Natural killer cell (primary cell): ENCODE measurements at regions not wholly inside any gene's neighbourhood (a gene's known extent, or its start where the extent isn't known, plus 50 kb on each side); places are given as distances from the start of the nearest gene placed in this dataset.

Source experiments
- ATAC-seq, 3 donors: fragments of 150-1000 bp in 2 of 3; fragments of 200-7000 bp in 1 of 3; cut with Tn5 transposase; 1 replicate in 1 of 3; 2 replicates in 2 of 3; pipeline ENCODE4 v1.10.0; 2021; ENCODE audit warnings: mild to moderate bottlenecking in 2 of 3, moderate library complexity in 2 of 3
- DNase-seq, 2 donors: peaks; one replicate each; pipeline versions ENCODE4 v3.0.0 to v3.0.0-alpha.2; 2013 to 2021; ENCODE audit warnings: mixed read lengths in 1 of 2
- H3K27ac ChIP-seq: one replicate; pipeline ENCODE4 v1.5.1; 2013; ENCODE audit warnings: mild to moderate bottlenecking, low read length
- H3K27me3 ChIP-seq: one replicate; pipeline ENCODE4 v1.6.1; 2013; ENCODE audit warnings: low read length; ENCODE audit not compliant: control insufficient read depth, insufficient read depth
- H3K36me3 ChIP-seq: one replicate; pipeline ENCODE4 v1.6.1; 2013; ENCODE audit warnings: low read length; ENCODE audit not compliant: control insufficient read depth, insufficient read depth
- H3K4me1 ChIP-seq: one replicate; pipeline ENCODE4 v1.6.1; 2013; ENCODE audit warnings: low read length; ENCODE audit not compliant: control insufficient read depth, insufficient read depth
- H3K4me3 ChIP-seq: one replicate; pipeline ENCODE4 v1.5.1; 2013; ENCODE audit warnings: low read length
- H3K9me3 ChIP-seq: one replicate; pipeline ENCODE4 v1.6.1; 2013; ENCODE audit warnings: low read length; ENCODE audit not compliant: control insufficient read depth, insufficient read depth
- H3K27ac Mint-ChIP-seq, 2 donors: one replicate each; pipeline ENCODE4 v1.8.0; 2022; ENCODE audit warnings: mild to moderate bottlenecking in 2 of 2, mixed read lengths in 2 of 2, moderate library complexity in 1 of 2
- H3K27me3 Mint-ChIP-seq, 2 donors: one replicate each; pipeline ENCODE4 v1.8.0; 2022; ENCODE audit warnings: low read depth in 2 of 2, mixed read lengths in 2 of 2
- H3K36me3 Mint-ChIP-seq: one replicate; pipeline ENCODE4 v1.8.0; 2022; ENCODE audit warnings: mixed read lengths
- H3K4me1 Mint-ChIP-seq, 2 donors: one replicate each; pipeline ENCODE4 v1.8.0; 2022; ENCODE audit warnings: mixed read lengths in 2 of 2
- H3K4me3 Mint-ChIP-seq: one replicate; pipeline ENCODE4 v1.8.0; 2022; ENCODE audit warnings: mild to moderate bottlenecking, moderate library complexity, mixed read lengths
- H3K9me3 Mint-ChIP-seq, 2 donors: one replicate each; pipeline ENCODE4 v1.8.0; 2022; ENCODE audit warnings: mixed read lengths in 2 of 2
- WGBS: methylation state at CpG from one replicate; pipeline ENCODE4 v1.1.7; 2013; ENCODE audit warnings: missing lambda C conversion rate; ENCODE audit not compliant: insufficient coverage; 5-methylcytosine and 5-hydroxymethylcytosine counted together
- intact Hi-C: fragments of 100-400 bp; cut with micrococcal nuclease; formaldehyde crosslinking; loops from one replicate; pipeline ENCODE4 v1.14.2; 2022
- TF ChIP-seq, protein P1 (sequence below): fragments of 200-600 bp; IDR thresholded peaks from one replicate; pipeline ENCODE4 v1.8.0; 2022; ENCODE audit warnings: antibody characterized with exemption

DNA sequence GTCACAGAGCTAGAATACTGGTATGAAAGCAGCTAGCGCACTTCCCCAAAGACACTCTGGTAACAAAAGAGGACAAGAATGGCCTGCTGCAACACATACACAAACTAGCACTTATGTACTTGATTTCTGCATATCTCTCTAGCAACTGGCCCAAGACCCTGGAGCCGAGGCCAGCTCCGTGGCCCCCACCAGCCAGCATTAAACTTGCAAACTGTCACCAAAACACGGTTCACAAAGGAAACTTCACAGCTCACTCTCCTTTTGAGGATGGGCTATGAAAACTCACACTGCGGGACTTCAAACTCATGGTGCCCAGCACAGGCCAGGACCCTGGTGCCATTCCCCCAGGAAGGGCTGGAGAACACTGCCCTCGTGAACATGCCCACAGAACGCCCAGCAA, 115.9 kb upstream of the RPS6KA2 start:
- DNase-seq: no peak
- no peaks in the 10 kb centered on the region for H3K27me3 ChIP-seq
- Mint-ChIP-seq H3K36me3 (no peaks in the 10 kb centered on the region), H3K27ac (no peak overlapping the region), H3K4me3 (no peak overlapping the region), H3K4me1 (peaks cover 21 to 28% of the 10 kb centered on the region in 2 donors), H3K27me3 (no peaks in the 10 kb centered on the region), H3K9me3 (no peaks in the 10 kb centered on the region)
- TF ChIP-seq, protein P1, sequence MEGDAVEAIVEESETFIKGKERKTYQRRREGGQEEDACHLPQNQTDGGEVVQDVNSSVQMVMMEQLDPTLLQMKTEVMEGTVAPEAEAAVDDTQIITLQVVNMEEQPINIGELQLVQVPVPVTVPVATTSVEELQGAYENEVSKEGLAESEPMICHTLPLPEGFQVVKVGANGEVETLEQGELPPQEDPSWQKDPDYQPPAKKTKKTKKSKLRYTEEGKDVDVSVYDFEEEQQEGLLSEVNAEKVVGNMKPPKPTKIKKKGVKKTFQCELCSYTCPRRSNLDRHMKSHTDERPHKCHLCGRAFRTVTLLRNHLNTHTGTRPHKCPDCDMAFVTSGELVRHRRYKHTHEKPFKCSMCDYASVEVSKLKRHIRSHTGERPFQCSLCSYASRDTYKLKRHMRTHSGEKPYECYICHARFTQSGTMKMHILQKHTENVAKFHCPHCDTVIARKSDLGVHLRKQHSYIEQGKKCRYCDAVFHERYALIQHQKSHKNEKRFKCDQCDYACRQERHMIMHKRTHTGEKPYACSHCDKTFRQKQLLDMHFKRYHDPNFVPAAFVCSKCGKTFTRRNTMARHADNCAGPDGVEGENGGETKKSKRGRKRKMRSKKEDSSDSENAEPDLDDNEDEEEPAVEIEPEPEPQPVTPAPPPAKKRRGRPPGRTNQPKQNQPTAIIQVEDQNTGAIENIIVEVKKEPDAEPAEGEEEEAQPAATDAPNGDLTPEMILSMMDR: no peak
- no peaks in the 10 kb centered on the region for H3K36me3 ChIP-seq
- H3K27ac ChIP-seq: no peak overlapping the region
- peaks cover 33% of the 10 kb centered on the region for H3K4me1 ChIP-seq
- ATAC-seq: no peak
- no peaks in the 10 kb centered on the region for H3K9me3 ChIP-seq
- intact Hi-C loops: no loop called here
- no peak overlapping the region for H3K4me3 ChIP-seq
- 86% methylated on average over 7 of the region's 7 CpGs for WGBS

DNA sequence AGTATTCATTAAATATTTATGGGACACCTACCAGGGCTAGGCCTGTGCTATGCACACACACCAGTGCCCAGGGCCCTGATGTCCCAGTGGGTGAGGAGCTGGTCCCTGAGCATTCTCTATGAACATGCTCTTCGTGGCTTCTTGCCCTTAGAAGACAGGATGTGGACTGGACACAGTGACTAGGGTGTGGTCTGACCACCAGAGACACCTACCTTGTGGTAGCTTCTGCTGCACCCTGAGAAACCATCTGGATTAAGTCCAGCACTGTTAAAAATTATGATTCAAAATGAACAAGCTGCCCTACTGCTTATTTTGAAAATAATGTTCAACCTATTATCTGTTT, 112.9 kb upstream of the RPS6KA2 start:
- Mint-ChIP-seq H3K4me1 (peaks cover 21 to 28% of the 10 kb centered on the region in 2 donors), H3K36me3 (no peaks in the 10 kb centered on the region), H3K4me3 (no peak overlapping the region), H3K27ac (peak overlapping the region in 1 of 2 donors; percentile 27), H3K27me3 (no peaks in the 10 kb centered on the region), H3K9me3 (no peaks in the 10 kb centered on the region)
- Histone ChIP-seq H3K36me3 (no peaks in the 10 kb centered on the region), H3K27me3 (no peaks in the 10 kb centered on the region), H3K27ac (no peak overlapping the region), H3K4me1 (peaks cover 33% of the 10 kb centered on the region), H3K4me3 (no peak overlapping the region), H3K9me3 (no peaks in the 10 kb centered on the region)
- intact Hi-C loops: no loop called here
- TF ChIP-seq, protein P1: no peak
- WGBS: 21% methylated on average over 1 of the region's 1 CpG
- DNase-seq: no peak
- peak; percentile 18 to 74 (median 38) for ATAC-seq

DNA sequence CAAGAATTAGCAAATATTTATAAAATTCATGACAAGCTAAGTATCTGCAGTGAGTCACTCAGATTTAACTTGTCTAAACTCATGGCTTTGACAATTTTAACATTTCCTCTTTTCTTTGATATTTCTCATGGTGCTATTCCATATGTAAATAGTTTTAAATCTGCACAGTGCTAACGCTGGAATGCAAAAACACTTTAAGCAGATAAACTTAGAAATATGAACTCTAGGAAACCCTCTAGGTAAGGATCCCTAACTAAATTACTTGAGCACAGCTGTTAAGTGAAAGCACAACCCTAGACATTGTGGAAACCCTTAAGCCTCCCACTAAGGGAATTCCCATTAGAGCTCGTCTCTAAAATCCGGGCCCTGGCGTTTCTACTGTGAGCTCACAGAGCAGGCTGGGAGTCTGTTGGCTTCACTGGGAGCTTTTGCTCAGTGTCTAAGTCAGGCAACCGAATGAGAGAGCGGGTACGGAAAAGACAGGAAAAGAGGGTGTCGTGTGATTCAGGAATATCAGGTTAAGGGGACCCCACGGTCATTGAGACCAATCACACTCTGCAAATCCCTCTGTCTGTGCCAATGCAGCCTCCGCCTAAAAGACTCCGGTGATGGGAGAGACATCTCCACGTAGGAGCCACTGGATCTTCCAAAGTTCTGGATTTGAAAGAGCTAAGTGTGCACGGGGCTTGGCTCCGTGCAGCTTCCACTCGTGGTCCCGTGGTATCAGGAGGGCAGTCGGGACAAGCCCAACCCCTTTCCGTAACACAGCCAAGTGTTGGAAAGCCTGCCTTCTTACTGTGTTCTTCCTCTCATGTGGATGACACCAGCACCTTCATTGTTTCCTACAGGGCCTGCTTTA, 112.3 kb upstream of the RPS6KA2 start:
- peak in 1 of 3 donors; percentile 11 for ATAC-seq
- Histone ChIP-seq H3K4me3 (no peak overlapping the region), H3K36me3 (no peaks in the 10 kb centered on the region), H3K9me3 (no peaks in the 10 kb centered on the region), H3K27ac (no peak overlapping the region), H3K27me3 (no peaks in the 10 kb centered on the region), H3K4me1 (peaks cover 33% of the 10 kb centered on the region)
- TF ChIP-seq, protein P1: no peak
- Mint-ChIP-seq H3K4me1 (peaks cover 21 to 28% of the 10 kb centered on the region in 2 donors), H3K36me3 (no peaks in the 10 kb centered on the region), H3K9me3 (no peaks in the 10 kb centered on the region), H3K27ac (peak overlapping the region in 1 of 2 donors; percentile 27), H3K4me3 (peak overlapping the region; percentile 40), H3K27me3 (no peaks in the 10 kb centered on the region)
- no peak for DNase-seq
- intact Hi-C loops: no loop called here
- 89% methylated on average over 18 of the region's 18 CpGs for WGBS
